HFF-Myc (cell line): ENCODE measurements at regions not wholly inside any gene's neighbourhood (a gene's known extent, or its start where the extent isn't known, plus 50 kb on each side); places are given as distances from the start of the nearest gene placed in this dataset.

Experiments
- DNase-seq: peaks from one replicate; pipeline ENCODE4 v3.0.0-alpha.2; 2011; ENCODE audit warnings: low read depth; ENCODE audit errors: extremely low read depth
- H3K4me3 ChIP-seq: replicated peaks from 2 replicates; pipeline ENCODE4 v1.5.1; 2011; ENCODE audit warnings: low read depth, mild to moderate bottlenecking, control low read depth, low read length
- TF ChIP-seq, protein P1 (sequence below): IDR thresholded peaks from 2 replicates; pipeline ENCODE4 v1.5.1; 2012; ENCODE audit warnings: mild to moderate bottlenecking, low read depth, low read length, control low read depth; ENCODE audit errors: missing control alignments

DNA sequence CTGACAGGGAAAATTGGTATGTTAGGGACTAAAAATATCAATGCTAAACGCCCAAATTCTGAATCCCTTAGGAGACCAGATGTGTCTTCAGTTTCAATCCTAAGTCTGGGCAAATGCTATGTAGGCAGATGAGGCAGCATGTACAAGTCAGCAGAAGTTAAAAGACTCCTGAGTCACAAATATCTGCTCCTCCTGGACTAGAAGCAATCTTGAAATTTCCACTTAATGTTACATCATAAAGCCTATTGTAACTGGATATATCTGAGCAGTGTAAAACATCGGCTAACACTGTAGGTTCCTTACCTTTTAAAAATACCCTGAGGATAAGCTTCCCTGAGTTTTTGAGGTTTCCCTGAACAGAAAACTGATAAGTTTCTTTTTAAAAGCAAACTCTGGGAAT lies 1087.6 kb upstream of the PIK3C3 start:
- DNase-seq, result peak; percentile 12
- H3K4me3 ChIP-seq, result no peak overlapping the region
- TF ChIP-seq, protein P1, sequence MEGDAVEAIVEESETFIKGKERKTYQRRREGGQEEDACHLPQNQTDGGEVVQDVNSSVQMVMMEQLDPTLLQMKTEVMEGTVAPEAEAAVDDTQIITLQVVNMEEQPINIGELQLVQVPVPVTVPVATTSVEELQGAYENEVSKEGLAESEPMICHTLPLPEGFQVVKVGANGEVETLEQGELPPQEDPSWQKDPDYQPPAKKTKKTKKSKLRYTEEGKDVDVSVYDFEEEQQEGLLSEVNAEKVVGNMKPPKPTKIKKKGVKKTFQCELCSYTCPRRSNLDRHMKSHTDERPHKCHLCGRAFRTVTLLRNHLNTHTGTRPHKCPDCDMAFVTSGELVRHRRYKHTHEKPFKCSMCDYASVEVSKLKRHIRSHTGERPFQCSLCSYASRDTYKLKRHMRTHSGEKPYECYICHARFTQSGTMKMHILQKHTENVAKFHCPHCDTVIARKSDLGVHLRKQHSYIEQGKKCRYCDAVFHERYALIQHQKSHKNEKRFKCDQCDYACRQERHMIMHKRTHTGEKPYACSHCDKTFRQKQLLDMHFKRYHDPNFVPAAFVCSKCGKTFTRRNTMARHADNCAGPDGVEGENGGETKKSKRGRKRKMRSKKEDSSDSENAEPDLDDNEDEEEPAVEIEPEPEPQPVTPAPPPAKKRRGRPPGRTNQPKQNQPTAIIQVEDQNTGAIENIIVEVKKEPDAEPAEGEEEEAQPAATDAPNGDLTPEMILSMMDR, result no peak

DNA sequence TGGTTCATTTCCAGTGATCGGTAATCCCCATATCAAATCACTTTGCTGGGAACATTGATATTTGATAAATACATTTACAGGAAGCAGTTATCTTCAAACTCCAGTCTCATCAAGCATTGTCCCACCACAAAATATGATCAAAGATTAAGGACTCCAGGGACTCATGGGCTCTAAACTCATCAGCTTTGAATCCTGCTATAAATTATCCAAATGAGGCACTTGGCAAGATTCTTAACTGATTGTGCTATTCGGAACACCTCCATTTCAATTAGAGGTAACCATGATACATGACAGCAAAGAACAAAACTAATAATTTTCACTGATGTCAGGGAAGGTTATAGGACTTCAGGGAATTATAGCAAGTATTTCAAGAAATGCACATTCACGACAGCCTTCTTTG lies 1088.1 kb upstream of the PIK3C3 start:
- DNase-seq, result no peak
- no peak overlapping the region for H3K4me3 ChIP-seq
- TF ChIP-seq, protein P1, result no peak

DNA sequence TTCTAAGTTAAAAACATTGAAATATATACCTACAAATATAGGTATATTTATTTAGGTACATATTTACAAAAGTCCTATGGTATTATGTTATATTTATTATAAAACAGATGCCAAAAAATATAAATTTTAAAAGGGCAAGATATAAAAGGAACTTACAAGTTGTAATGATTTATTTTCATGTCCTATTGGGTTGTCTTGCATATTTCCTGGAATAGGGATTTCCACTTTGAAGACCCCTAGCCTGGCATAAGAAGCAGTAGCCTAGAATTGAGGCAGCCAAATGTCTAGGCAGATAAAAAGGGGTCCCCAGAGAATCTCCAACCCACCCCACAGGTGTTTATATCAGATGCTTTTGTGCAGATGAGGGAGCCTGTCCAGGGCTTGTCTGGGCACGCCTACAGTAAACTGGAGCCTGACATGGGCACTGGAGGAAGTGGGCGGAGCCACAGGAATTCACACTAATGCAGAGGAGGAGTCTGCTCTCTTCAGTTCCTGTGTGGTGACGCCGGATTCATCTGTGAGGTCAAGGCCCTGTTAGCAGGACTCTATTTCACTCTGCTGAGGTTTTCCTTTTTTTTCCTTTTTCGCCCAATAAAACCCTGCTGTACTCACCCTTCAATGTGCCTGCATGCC lies 1088.9 kb upstream of the PIK3C3 start:
- TF ChIP-seq, protein P1, result no peak
- peak; percentile 45 for DNase-seq
- H3K4me3 ChIP-seq, result no peak overlapping the region

DNA sequence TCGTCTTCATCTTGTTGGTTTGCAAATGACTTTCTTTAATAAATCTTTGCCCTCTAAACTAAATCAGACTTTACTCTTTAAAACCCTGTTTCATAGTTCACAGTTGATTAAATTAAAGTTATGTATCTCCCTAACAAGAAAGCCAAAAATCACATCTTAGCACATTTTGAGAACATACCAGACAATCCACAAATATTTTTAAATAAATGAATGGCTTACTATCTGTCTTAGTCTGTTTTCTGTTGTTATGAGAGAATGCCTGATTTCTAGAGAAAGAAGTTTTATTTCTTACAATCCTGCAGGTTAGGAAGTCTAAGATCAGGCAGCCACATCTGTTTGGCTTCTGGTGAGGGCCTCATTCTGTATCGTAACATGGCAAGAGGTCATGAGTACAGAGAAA lies 1090.2 kb upstream of the PIK3C3 start:
- no peak for DNase-seq
- TF ChIP-seq, protein P1, result no peak
- no peak overlapping the region for H3K4me3 ChIP-seq

DNA sequence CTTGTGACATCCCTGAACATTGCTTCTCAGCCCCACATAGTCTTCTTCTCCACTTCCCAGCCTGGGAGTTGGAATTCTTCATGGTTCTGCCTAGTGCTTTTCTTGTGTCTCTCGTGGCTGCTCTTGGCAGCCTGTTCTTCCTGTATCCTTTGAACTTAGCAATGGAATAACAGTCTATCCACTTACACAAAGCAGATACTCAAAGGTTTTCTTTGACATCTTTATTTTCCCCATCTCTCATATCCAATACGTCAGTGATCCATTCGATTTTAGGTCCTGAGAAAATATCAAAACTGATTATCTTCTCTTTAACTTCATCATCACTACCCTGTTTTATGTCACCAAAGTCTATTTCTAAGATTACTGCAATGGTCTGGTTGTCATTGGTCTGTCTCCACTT lies 1091.2 kb upstream of the PIK3C3 start:
- TF ChIP-seq, protein P1, result no peak
- DNase-seq, result no peak
- no peak overlapping the region for H3K4me3 ChIP-seq

DNA sequence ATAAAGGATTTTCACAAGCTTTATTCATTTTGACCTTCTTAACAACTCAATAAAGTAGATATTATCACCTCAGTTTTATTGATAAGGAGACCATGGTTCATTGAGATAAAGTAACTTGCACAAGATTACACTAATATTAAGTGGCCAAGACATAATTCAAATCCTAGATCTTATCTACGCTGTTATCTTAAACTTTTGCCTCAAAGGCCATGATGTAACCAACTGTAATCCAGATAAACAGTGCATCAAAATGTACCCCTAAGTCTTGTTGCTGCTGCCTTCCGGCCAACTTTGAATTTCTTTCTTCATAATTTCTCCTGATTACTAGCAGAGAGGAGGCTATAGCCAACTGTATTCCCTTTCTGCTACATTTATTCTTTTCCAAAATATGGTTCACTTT lies 1094.8 kb upstream of the PIK3C3 start:
- H3K4me3 ChIP-seq, result no peak overlapping the region
- TF ChIP-seq, protein P1, result no peak
- no peak for DNase-seq

DNA sequence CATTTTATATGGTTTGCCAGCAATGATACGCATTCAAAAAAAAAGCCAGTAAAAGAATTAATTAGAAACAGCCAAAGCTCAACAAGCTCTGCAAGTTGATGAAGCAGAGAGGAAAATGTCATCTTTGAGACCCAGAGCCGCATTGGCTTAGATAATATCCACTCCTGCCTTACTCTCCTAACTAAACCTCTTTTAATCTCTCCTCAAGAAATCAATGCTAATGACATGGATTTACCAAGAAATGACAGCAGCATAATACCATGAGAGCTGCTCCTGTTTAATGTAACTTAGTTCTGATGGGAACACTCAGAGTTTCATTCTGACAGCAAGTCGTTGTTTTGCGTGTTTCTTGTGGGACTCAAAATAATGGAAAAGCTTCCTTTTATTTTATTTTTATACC lies 1099.4 kb upstream of the PIK3C3 start:
- no peak for DNase-seq
- TF ChIP-seq, protein P1, result no peak

More for the DNA sequence above, 1099.4 kb upstream of the PIK3C3 start:
- no peak overlapping the region for H3K4me3 ChIP-seq
